ENCODE measurements at regions not wholly inside any gene's neighbourhood (a gene's known extent, or its start where the extent isn't known, plus 50 kb on each side); places are given as distances from the start of the nearest gene placed in this dataset.

GRCh38 chr4:20302336-20302735 is 50.6 kb downstream of the SLIT2 start:
- H3K27me3 ChIP-seq (ENCODE audit: control insufficient read depth in 1 of 2, insufficient read depth in 2 of 2, low read length in 2 of 2): no peaks in the 10 kb centered on the region
- H3K9me3 ChIP-seq (ENCODE audit: control insufficient read depth in 1 of 2, low read length in 2 of 2): no peaks in the 10 kb centered on the region
- no peaks in the 10 kb centered on the region for H3K36me3 ChIP-seq (ENCODE audit: control insufficient read depth in 1 of 2, insufficient read depth in 2 of 2, low read length in 2 of 2)
- H3K4me1 ChIP-seq (ENCODE audit: control insufficient read depth in 1 of 2, insufficient read depth in 2 of 2, low read length in 2 of 2): no peaks in the 10 kb centered on the region
- no peak overlapping the region for H3K27ac ChIP-seq (ENCODE audit: low read depth, low read length)
- H3K9ac ChIP-seq (ENCODE audit: low read depth in 1 of 2, low read length in 2 of 2): no peak overlapping the region
- H3K4me3 ChIP-seq (ENCODE audit: low read depth in 1 of 2, low read length in 2 of 2): no peak overlapping the region

- H3K4me3 ChIP-seq (ENCODE audit: low read depth in 1 of 2, low read length in 2 of 2): no peak overlapping the region
Observed at GRCh38 chr4:20305976-20306375, 54.3 kb downstream of the SLIT2 start.

GRCh38 chr4:20311856-20312255 is 60.2 kb downstream of the SLIT2 start:
- Histone ChIP-seq H3K9me3 (ENCODE audit: control insufficient read depth in 1 of 2, low read length in 2 of 2) (no peaks in the 10 kb centered on the region), H3K27ac (ENCODE audit: low read depth, low read length) (no peak overlapping the region), H3K36me3 (ENCODE audit: control insufficient read depth in 1 of 2, insufficient read depth in 2 of 2, low read length in 2 of 2) (no peaks in the 10 kb centered on the region), H3K27me3 (ENCODE audit: control insufficient read depth in 1 of 2, insufficient read depth in 2 of 2, low read length in 2 of 2) (no peaks in the 10 kb centered on the region), H3K4me3 (ENCODE audit: low read depth in 1 of 2, low read length in 2 of 2) (no peak overlapping the region), H3K4me1 (ENCODE audit: control insufficient read depth in 1 of 2, insufficient read depth in 2 of 2, low read length in 2 of 2) (no peaks in the 10 kb centered on the region), H3K9ac (ENCODE audit: low read depth in 1 of 2, low read length in 2 of 2) (no peak overlapping the region)

More at GRCh38 chr4:20305976-20306375, 54.3 kb downstream of the SLIT2 start:
- H3K4me1 ChIP-seq (ENCODE audit: control insufficient read depth in 1 of 2, insufficient read depth in 2 of 2, low read length in 2 of 2): no peaks in the 10 kb centered on the region
- H3K9me3 ChIP-seq (ENCODE audit: control insufficient read depth in 1 of 2, low read length in 2 of 2): no peaks in the 10 kb centered on the region
- H3K36me3 ChIP-seq (ENCODE audit: control insufficient read depth in 1 of 2, insufficient read depth in 2 of 2, low read length in 2 of 2): no peaks in the 10 kb centered on the region
- no peak overlapping the region for H3K9ac ChIP-seq (ENCODE audit: low read depth in 1 of 2, low read length in 2 of 2)
- H3K27ac ChIP-seq (ENCODE audit: low read depth, low read length): no peak overlapping the region
- H3K27me3 ChIP-seq (ENCODE audit: control insufficient read depth in 1 of 2, insufficient read depth in 2 of 2, low read length in 2 of 2): no peaks in the 10 kb centered on the region

- H3K27ac ChIP-seq (ENCODE audit: low read depth, low read length): no peak overlapping the region
- no peak overlapping the region for H3K9ac ChIP-seq (ENCODE audit: low read depth in 1 of 2, low read length in 2 of 2)
- no peaks in the 10 kb centered on the region for H3K9me3 ChIP-seq (ENCODE audit: control insufficient read depth in 1 of 2, low read length in 2 of 2)
- H3K4me1 ChIP-seq (ENCODE audit: control insufficient read depth in 1 of 2, insufficient read depth in 2 of 2, low read length in 2 of 2): no peaks in the 10 kb centered on the region
- H3K4me3 ChIP-seq (ENCODE audit: low read depth in 1 of 2, low read length in 2 of 2): no peak overlapping the region
- H3K36me3 ChIP-seq (ENCODE audit: control insufficient read depth in 1 of 2, insufficient read depth in 2 of 2, low read length in 2 of 2): no peaks in the 10 kb centered on the region
- H3K27me3 ChIP-seq (ENCODE audit: control insufficient read depth in 1 of 2, insufficient read depth in 2 of 2, low read length in 2 of 2): no peaks in the 10 kb centered on the region
Observed at GRCh38 chr4:20313237-20314030, 61.7 kb downstream of the SLIT2 start.

- Histone ChIP-seq H3K9ac (ENCODE audit: low read depth in 1 of 2, low read length in 2 of 2) (no peak overlapping the region), H3K9me3 (ENCODE audit: control insufficient read depth in 1 of 2, low read length in 2 of 2) (no peaks in the 10 kb centered on the region), H3K27me3 (ENCODE audit: control insufficient read depth in 1 of 2, insufficient read depth in 2 of 2, low read length in 2 of 2) (no peaks in the 10 kb centered on the region), H3K36me3 (ENCODE audit: control insufficient read depth in 1 of 2, insufficient read depth in 2 of 2, low read length in 2 of 2) (no peaks in the 10 kb centered on the region), H3K4me1 (ENCODE audit: control insufficient read depth in 1 of 2, insufficient read depth in 2 of 2, low read length in 2 of 2) (no peaks in the 10 kb centered on the region), H3K4me3 (ENCODE audit: low read depth in 1 of 2, low read length in 2 of 2) (no peak overlapping the region), H3K27ac (ENCODE audit: low read depth, low read length) (no peak overlapping the region)
Observed at GRCh38 chr4:20317424-20317985, 65.8 kb downstream of the SLIT2 start.

GRCh38 chr4:20318001-20318908 is 66.5 kb downstream of the SLIT2 start:
- Histone ChIP-seq H3K4me3 (ENCODE audit: low read depth in 1 of 2, low read length in 2 of 2) (no peak overlapping the region), H3K9ac (ENCODE audit: low read depth in 1 of 2, low read length in 2 of 2) (no peak overlapping the region), H3K36me3 (ENCODE audit: control insufficient read depth in 1 of 2, insufficient read depth in 2 of 2, low read length in 2 of 2) (no peaks in the 10 kb centered on the region), H3K27me3 (ENCODE audit: control insufficient read depth in 1 of 2, insufficient read depth in 2 of 2, low read length in 2 of 2) (no peaks in the 10 kb centered on the region), H3K4me1 (ENCODE audit: control insufficient read depth in 1 of 2, insufficient read depth in 2 of 2, low read length in 2 of 2) (no peaks in the 10 kb centered on the region), H3K9me3 (ENCODE audit: control insufficient read depth in 1 of 2, low read length in 2 of 2) (no peaks in the 10 kb centered on the region), H3K27ac (ENCODE audit: low read depth, low read length) (no peak overlapping the region)

GRCh38 chr4:20318909-20319277 is 67.2 kb downstream of the SLIT2 start:
- Histone ChIP-seq H3K36me3 (ENCODE audit: control insufficient read depth in 1 of 2, insufficient read depth in 2 of 2, low read length in 2 of 2) (no peaks in the 10 kb centered on the region), H3K27ac (ENCODE audit: low read depth, low read length) (no peak overlapping the region), H3K9ac (ENCODE audit: low read depth in 1 of 2, low read length in 2 of 2) (no peak overlapping the region), H3K4me3 (ENCODE audit: low read depth in 1 of 2, low read length in 2 of 2) (no peak overlapping the region), H3K27me3 (ENCODE audit: control insufficient read depth in 1 of 2, insufficient read depth in 2 of 2, low read length in 2 of 2) (no peaks in the 10 kb centered on the region), H3K9me3 (ENCODE audit: control insufficient read depth in 1 of 2, low read length in 2 of 2) (no peaks in the 10 kb centered on the region), H3K4me1 (ENCODE audit: control insufficient read depth in 1 of 2, insufficient read depth in 2 of 2, low read length in 2 of 2) (no peaks in the 10 kb centered on the region)

GRCh38 chr4:20319825-20320612 is 68.3 kb downstream of the SLIT2 start:
- H3K27ac ChIP-seq (ENCODE audit: low read depth, low read length): no peak overlapping the region
- H3K4me3 ChIP-seq (ENCODE audit: low read depth in 1 of 2, low read length in 2 of 2): no peak overlapping the region
- no peaks in the 10 kb centered on the region for H3K27me3 ChIP-seq (ENCODE audit: control insufficient read depth in 1 of 2, insufficient read depth in 2 of 2, low read length in 2 of 2)
- no peaks in the 10 kb centered on the region for H3K36me3 ChIP-seq (ENCODE audit: control insufficient read depth in 1 of 2, insufficient read depth in 2 of 2, low read length in 2 of 2)
- no peaks in the 10 kb centered on the region for H3K9me3 ChIP-seq (ENCODE audit: control insufficient read depth in 1 of 2, low read length in 2 of 2)
- no peaks in the 10 kb centered on the region for H3K4me1 ChIP-seq (ENCODE audit: control insufficient read depth in 1 of 2, insufficient read depth in 2 of 2, low read length in 2 of 2)
- H3K9ac ChIP-seq (ENCODE audit: low read depth in 1 of 2, low read length in 2 of 2): no peak overlapping the region

- Histone ChIP-seq H3K4me3 (ENCODE audit: low read depth in 1 of 2, low read length in 2 of 2) (no peak overlapping the region), H3K9ac (ENCODE audit: low read depth in 1 of 2, low read length in 2 of 2) (no peak overlapping the region), H3K9me3 (ENCODE audit: control insufficient read depth in 1 of 2, low read length in 2 of 2) (no peaks in the 10 kb centered on the region), H3K36me3 (ENCODE audit: control insufficient read depth in 1 of 2, insufficient read depth in 2 of 2, low read length in 2 of 2) (no peaks in the 10 kb centered on the region), H3K27ac (ENCODE audit: low read depth, low read length) (no peak overlapping the region), H3K27me3 (ENCODE audit: control insufficient read depth in 1 of 2, insufficient read depth in 2 of 2, low read length in 2 of 2) (no peaks in the 10 kb centered on the region), H3K4me1 (ENCODE audit: control insufficient read depth in 1 of 2, insufficient read depth in 2 of 2, low read length in 2 of 2) (no peaks in the 10 kb centered on the region)
Observed at GRCh38 chr4:20323991-20324390, 72.3 kb downstream of the SLIT2 start.
